HG02938 (cell line): ENCODE measurements at regions not wholly inside any gene's neighbourhood (a gene's known extent, or its start where the extent isn't known, plus 50 kb on each side); places are given as distances from the start of the nearest gene placed in this dataset.

ENCODE experiments used
- ATAC-seq: cut with Tn5 transposase; IDR thresholded peaks from one replicate; pipeline ENCODE4 v1.9.1; 2021; ENCODE audit warnings: mild to moderate bottlenecking, moderate library complexity; ENCODE audit not compliant: unreplicated experiment

- no peak for ATAC-seq
Observed at GRCh38 chr5:29902859-29903258, 1290.6 kb upstream of the CDH6 start.

DNA sequence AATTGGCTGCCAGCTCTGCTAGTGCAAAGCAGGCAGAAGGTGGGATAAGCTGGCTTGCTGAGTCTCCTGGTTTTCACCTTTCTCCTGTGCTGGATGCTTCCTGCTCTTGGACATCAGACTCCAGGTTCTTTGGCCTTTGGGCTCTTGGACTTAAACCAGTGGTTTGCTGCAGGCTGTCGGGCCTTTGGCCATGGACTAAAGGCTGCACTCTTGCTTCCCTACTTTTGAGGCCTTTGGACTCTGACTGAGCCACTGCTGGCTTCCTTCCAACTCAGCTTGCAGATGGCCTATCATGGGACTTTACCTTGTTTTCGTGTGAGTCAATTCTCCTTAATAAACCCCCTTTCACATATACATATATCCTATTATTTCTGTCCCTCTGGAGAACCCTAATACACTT, 1293.9 kb upstream of the CDH6 start:
- ATAC-seq = no peak

GRCh38 chr5:29897916-29898315, 1295.6 kb upstream of the CDH6 start:
- ATAC-seq = no peak

GRCh38 chr5:29896646-29897045, 1296.8 kb upstream of the CDH6 start:
- ATAC-seq = no peak

DNA sequence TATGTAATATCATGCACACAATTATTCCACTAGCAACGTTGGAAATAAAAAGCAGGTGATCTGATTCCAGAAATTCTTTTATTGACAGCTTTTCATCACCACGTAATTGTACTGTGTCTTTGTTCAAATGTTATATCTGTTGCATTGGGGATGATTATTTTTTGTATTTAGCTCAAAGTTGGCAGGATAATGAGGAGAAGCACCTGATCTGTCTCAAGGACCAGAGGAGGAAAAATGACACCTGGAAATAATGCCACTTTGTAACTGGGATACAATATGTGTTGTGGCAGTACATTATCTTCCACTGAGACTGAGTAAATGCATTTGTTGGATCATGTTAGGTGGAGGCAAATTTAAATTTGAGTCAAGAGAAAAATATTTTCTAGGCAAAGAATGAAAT, 1298.8 kb upstream of the CDH6 start:
- ATAC-seq = no peak

- ATAC-seq = no peak
Observed at GRCh38 chr5:29889051-29889450, 1304.4 kb upstream of the CDH6 start.

- ATAC-seq = no peak
Observed at GRCh38 chr5:29885595-29885994, 1307.9 kb upstream of the CDH6 start.

DNA sequence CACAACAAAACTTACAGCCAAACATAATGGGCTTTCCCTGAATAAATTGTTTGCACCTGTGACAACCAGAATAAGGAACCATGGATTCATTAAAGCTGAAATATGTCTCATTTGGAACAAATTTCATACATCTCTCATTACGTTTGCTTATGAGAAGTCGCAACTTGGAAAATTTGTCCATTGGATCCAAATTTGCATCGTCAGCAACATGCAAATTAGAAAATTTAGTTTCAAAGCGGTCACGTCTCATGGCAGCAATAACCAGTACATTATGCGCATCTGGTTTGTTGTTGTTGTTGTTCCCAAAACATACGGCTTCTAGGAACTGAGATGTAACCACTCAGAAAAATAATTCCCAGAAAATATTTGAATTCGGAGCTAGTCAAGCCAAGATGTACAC, 1311.5 kb upstream of the CDH6 start:
- no peak for ATAC-seq

- ATAC-seq = no peak
Observed at GRCh38 chr5:29879401-29879800, 1314.1 kb upstream of the CDH6 start.

- ATAC-seq = no peak
Observed at GRCh38 chr5:29878599-29878998, 1314.9 kb upstream of the CDH6 start.

GRCh38 chr5:29867155-29867554, 1326.3 kb upstream of the CDH6 start:
- no peak for ATAC-seq

DNA sequence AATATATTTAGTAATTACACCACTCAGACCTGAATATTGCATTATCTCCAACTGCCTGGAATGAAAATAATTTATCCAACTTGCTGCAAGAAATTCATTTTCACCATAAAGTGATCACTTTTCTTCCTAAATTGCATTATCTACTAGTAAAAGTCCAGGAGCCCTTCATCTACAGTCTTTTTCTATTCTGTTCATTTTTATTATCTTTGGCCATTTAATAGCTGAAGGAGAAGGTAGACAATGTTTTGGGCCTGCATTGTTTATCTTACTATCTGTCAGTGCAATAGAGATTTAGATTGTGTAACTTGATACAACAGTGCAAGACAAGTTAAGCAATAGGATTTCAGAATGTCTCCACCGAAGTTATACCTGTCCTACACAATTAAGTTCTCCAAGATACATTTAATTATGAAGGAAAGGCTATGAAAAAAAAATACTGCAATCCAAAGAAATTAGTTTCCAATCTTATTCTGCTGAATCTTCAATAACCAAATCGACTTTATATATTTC, 1339.7 kb upstream of the CDH6 start:
- no peak for ATAC-seq

DNA sequence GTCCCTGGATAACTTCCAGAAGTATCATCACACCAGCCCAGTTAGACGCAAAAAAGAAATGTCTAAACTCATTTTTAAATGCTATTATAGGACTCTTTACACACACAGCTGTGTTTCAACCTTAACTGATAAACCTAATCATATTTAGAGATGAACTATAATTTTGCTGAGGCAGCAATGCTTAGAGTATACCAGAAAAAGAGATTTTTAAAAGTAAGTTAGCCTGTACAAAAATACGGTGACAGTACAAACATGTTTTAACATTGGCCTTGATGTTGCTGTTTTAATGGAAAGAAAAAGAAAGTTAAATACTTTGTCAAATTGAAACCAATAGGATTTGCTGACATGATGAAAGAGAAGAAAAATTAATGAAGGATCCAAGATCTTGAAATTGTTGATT, 1341.2 kb upstream of the CDH6 start:
- ATAC-seq = no peak

DNA sequence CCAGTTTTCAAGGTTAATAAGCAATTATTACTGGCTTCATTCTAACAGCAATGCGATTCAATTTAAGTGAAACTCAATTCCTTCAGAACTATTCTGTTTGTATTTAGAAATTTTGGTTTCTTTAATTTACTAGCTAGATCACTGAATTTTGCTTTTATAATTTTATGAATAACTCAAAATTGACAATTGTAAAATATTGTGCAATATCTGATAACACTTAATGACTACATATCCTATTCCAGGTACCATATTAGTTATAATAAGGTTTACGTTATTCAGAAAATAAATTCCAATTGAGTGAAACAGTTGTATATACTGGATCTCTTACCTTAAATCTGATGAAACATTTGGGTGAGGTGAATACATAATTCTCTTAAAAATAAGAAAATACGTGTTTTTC, 1348.3 kb upstream of the CDH6 start:
- no peak for ATAC-seq

DNA sequence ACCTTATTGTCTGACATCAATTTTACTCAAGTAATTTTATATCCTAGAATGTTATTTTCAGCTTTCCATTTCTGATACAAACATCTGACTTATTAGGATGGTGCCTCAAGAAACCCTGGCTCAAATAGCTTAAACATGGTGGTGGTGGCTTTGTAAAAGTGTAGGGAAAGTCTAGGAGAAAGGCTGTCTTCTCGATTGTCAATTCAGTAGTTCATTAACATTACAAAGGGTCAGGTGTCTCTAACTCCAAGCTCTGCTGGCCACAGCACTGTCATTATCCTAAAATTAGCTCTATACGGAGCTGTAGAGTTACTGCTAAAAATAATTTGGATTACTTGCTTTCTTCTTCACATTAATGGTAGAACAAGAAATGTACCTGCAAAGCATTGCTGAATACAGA, 1360.1 kb upstream of the CDH6 start:
- ATAC-seq = no peak

DNA sequence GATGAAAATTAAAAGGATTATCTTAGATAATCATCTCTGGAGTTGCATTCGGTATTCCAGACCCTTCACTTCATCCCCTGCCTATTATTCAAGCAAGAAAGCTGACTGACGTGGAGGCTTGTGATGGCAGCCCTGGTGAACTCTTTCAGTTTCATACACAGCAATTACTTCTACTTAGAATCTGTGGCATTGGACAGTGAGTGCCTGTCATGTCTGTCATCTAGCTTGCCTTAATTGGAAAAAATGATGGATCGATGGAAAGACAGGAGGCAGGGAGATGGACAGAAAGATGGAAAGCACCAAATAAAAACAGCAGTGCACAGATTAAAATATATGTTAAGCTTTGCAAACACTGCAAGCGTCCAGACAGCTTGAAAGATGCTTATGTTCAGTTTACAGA, 1371.0 kb upstream of the CDH6 start:
- no peak for ATAC-seq

- no peak for ATAC-seq
Observed at GRCh38 chr5:29811914-29812679, 1381.4 kb upstream of the CDH6 start.

GRCh38 chr5:29805804-29806203, 1387.7 kb upstream of the CDH6 start:
- no peak for ATAC-seq

GRCh38 chr5:29800752-29801151, 1392.7 kb upstream of the CDH6 start:
- ATAC-seq = no peak

DNA sequence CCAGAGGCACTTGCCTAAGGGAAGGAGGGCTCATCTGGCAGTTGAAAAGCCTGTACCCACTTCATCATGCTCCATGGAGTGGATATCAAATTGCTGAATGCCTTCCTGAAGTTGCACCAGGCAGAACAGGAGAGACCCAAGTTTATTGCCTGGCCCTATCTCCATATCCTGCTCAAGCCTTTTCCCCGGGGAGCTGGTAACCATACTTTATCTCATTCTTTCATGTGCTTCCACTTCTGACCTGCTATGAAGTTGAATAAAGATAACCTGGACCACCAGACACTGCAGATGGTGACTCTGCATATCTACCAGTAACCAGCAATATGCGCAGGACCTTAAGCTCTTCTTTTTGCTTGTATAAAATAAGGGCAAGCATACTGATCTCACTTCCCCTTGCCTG, 1397.5 kb upstream of the CDH6 start:
- ATAC-seq = no peak

- no peak for ATAC-seq
Observed at GRCh38 chr5:29795096-29795652, 1398.3 kb upstream of the CDH6 start.

DNA sequence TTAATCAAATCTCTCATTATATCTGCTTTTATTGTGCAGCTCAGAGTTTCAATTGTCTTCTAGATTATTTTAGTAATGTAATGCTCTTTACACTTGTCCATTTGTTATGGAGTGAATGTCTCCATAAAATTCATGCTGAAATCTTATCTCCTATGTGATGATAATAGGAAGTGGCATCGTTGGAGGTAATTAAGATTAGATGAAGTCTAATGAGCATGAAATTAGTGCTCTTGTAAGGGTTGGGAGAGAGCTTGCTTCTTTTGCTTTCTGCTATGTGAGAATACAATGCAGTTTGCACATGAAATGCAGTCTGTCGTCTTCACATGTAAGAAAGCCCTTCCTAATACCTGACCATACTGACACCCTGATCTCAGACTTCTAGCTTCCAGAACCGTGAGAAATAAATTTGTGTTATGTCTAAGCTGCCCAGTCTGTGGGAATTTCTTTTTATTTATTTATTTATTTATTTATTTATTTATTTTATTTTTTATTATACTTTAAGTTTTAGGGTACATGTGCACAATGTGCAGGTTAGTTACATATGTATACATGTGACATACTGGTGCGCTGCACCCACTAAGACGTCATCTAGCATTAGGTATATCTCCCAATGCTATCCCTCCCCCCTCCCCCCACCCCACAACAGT, 1399.2 kb upstream of the CDH6 start:
- no peak for ATAC-seq
